H9 (cell line): ENCODE measurements at regions not wholly inside any gene's neighbourhood (a gene's known extent, or its start where the extent isn't known, plus 50 kb on each side); places are given as distances from the start of the nearest gene placed in this dataset.

Experiments used
- DNase-seq: peaks from one replicate; pipeline ENCODE4 v3.0.0-alpha.2; 2017
- H2AFZ ChIP-seq: one replicate; pipeline ENCODE4 v1.6.1; 2013; ENCODE audit warnings: mild to moderate bottlenecking, low read length, control low read depth, moderate library complexity
- H2AK5ac ChIP-seq: 2 replicates; pipeline ENCODE4 v1.6.1; 2013; ENCODE audit warnings: low read length, control low read depth, mixed read lengths; ENCODE audit not compliant: insufficient read length
- H2BK120ac ChIP-seq: one replicate; pipeline ENCODE4 v1.6.1; 2013; ENCODE audit warnings: low read depth, mild to moderate bottlenecking, low read length, control low read depth, inconsistent platforms; ENCODE audit not compliant: poor library complexity, severe bottlenecking
- H2BK12ac ChIP-seq: 2 replicates; pipeline ENCODE4 v1.6.1; 2013; ENCODE audit warnings: low read length, control low read depth, mixed read lengths, low read depth; ENCODE audit not compliant: insufficient read length
- H2BK15ac ChIP-seq: 2 replicates; pipeline ENCODE4 v1.6.1; 2013; ENCODE audit warnings: low read depth, low read length, control low read depth
- H2BK20ac ChIP-seq: one replicate; pipeline ENCODE4 v1.6.1; 2013; ENCODE audit warnings: low read depth, mild to moderate bottlenecking, low read length, control low read depth, inconsistent platforms; ENCODE audit not compliant: poor library complexity, severe bottlenecking
- H2BK5ac ChIP-seq: 2 replicates; pipeline ENCODE4 v1.6.1; 2013; ENCODE audit warnings: low read length, control low read depth, mixed read lengths; ENCODE audit not compliant: insufficient read length
- H3K14ac ChIP-seq: 2 replicates; pipeline ENCODE4 v1.6.1; 2013; ENCODE audit warnings: low read length, control low read depth; ENCODE audit not compliant: insufficient read depth
- H3K18ac ChIP-seq: 2 replicates; pipeline ENCODE4 v1.6.1; 2013; ENCODE audit warnings: low read depth, mild to moderate bottlenecking, mixed read lengths, low read length, control low read depth; ENCODE audit not compliant: insufficient read length
- H3K23ac ChIP-seq: 2 replicates; pipeline ENCODE4 v1.6.1; 2013; ENCODE audit warnings: low read length, control low read depth, mixed read lengths, low read depth; ENCODE audit not compliant: insufficient read length
- H3K23me2 ChIP-seq: 2 replicates; pipeline ENCODE4 v1.6.1; 2013; ENCODE audit warnings: low read depth, mild to moderate bottlenecking, mixed read lengths, low read length, control low read depth; ENCODE audit not compliant: insufficient read length, poor library complexity, severe bottlenecking
- H3K27ac ChIP-seq: 2 replicates; pipeline ENCODE4 v1.5.1; 2013; ENCODE audit warnings: low read length, control low read depth, mixed read lengths, low read depth; ENCODE audit not compliant: insufficient read length
- H3K27me3 ChIP-seq: 2 replicates; pipeline ENCODE4 v1.6.1; 2013; ENCODE audit warnings: low read length, control low read depth, inconsistent platforms; ENCODE audit not compliant: insufficient read depth
- H3K4ac ChIP-seq: 2 replicates; pipeline ENCODE4 v1.6.1; 2013; ENCODE audit warnings: low read depth, mild to moderate bottlenecking, control low read depth, inconsistent platforms, low read length, moderate library complexity
- H3K4me1 ChIP-seq: 2 replicates; pipeline ENCODE4 v1.6.1; 2013; ENCODE audit warnings: low read length, control low read depth, inconsistent platforms; ENCODE audit not compliant: insufficient read depth
- H3K4me2 ChIP-seq: 2 replicates; pipeline ENCODE4 v1.6.1; 2013; ENCODE audit warnings: low read length, control low read depth, mixed read lengths; ENCODE audit not compliant: insufficient read length, insufficient read depth
- H3K56ac ChIP-seq: 2 replicates; pipeline ENCODE4 v1.6.1; 2013; ENCODE audit warnings: low read depth, mild to moderate bottlenecking, mixed read lengths, low read length, control low read depth; ENCODE audit not compliant: insufficient read length
- H3K79me1 ChIP-seq: 2 replicates; pipeline ENCODE4 v1.6.1; 2013; ENCODE audit warnings: low read depth, mild to moderate bottlenecking, moderate library complexity, low read length, control low read depth, inconsistent platforms; ENCODE audit not compliant: insufficient read depth, poor library complexity, severe bottlenecking
- H3K79me2 ChIP-seq: 2 replicates; pipeline ENCODE4 v1.6.1; 2013; ENCODE audit warnings: low read length, control low read depth, inconsistent platforms; ENCODE audit not compliant: insufficient read depth
- H3K9ac ChIP-seq: 2 replicates; pipeline ENCODE4 v1.6.1; 2013; ENCODE audit warnings: low read length, control low read depth, mixed read lengths; ENCODE audit not compliant: insufficient read length; ENCODE audit errors: extremely low read depth
- H3K9me3 ChIP-seq: one replicate; pipeline ENCODE4 v1.6.1; 2013; ENCODE audit warnings: low read depth, low read length, inconsistent platforms; ENCODE audit not compliant: control insufficient read depth
- H3T11ph ChIP-seq: one replicate; pipeline ENCODE4 v1.6.1; 2013; ENCODE audit warnings: mild to moderate bottlenecking, low read length, control low read depth, inconsistent platforms
- H4K20me1 ChIP-seq: one replicate; pipeline ENCODE4 v1.6.1; 2013; ENCODE audit not compliant: control insufficient read depth, insufficient read length, insufficient read depth
- H4K5ac ChIP-seq: 2 replicates; pipeline ENCODE4 v1.6.1; 2013; ENCODE audit warnings: low read depth, mild to moderate bottlenecking, mixed read lengths, low read length, control low read depth; ENCODE audit not compliant: insufficient read length
- H4K8ac ChIP-seq: replicated peaks from 2 replicates; pipeline ENCODE4 v1.6.1; 2013; ENCODE audit warnings: low read length, control low read depth, mixed read lengths, low read depth; ENCODE audit not compliant: insufficient read length
- H4K91ac ChIP-seq: 2 replicates; pipeline ENCODE4 v1.6.1; 2013; ENCODE audit warnings: low read depth, mild to moderate bottlenecking, moderate library complexity, mixed read lengths, low read length, control low read depth; ENCODE audit not compliant: insufficient read length
- H3K27ac Mint-ChIP-seq, 3 experiments: 2 replicates in 2 of 3; 3 replicates in 1 of 3; pipeline ENCODE4 v1.8.0; 2020 to 2021; ENCODE audit warnings: mixed read lengths in 3 of 3, mild to moderate bottlenecking in 1 of 3, moderate library complexity in 1 of 3
- H3K27me3 Mint-ChIP-seq: 2 replicates; pipeline ENCODE4 v1.8.0; 2021; ENCODE audit warnings: low read depth, mild to moderate bottlenecking, moderate library complexity, mixed read lengths
- H3K36me3 Mint-ChIP-seq, 3 experiments: 2 replicates in 2 of 3; 3 replicates in 1 of 3; pipeline ENCODE4 v1.8.0; 2020 to 2021; ENCODE audit warnings: low read depth in 3 of 3, mixed read lengths in 3 of 3; ENCODE audit not compliant: insufficient read depth in 1 of 3
- H3K4me1 Mint-ChIP-seq, 2 experiments: 2 replicates each; pipeline ENCODE4 v1.8.0; 2020; ENCODE audit warnings: mixed read lengths in 2 of 2
- H3K4me3 Mint-ChIP-seq, 2 experiments: 2 replicates in 1 of 2; 3 replicates in 1 of 2; pipeline ENCODE4 v1.8.0; 2020 to 2021; ENCODE audit warnings: mild to moderate bottlenecking in 2 of 2, mixed read lengths in 2 of 2, moderate library complexity in 1 of 2
- H3K9me3 Mint-ChIP-seq, 2 experiments: 2 replicates in 1 of 2; 3 replicates in 1 of 2; pipeline ENCODE4 v1.8.0; 2020; ENCODE audit warnings: mild to moderate bottlenecking in 2 of 2, mixed read lengths in 2 of 2, moderate library complexity in 1 of 2
- CTCF ChIP-seq: fragments of 200-600 bp; sonication (generic); conservative IDR thresholded peaks from 3 replicates; pipeline ENCODE4 v1.8.0; 2021; ENCODE audit warnings: antibody characterized with exemption, mild to moderate bottlenecking
- WGBS: extraction: QIAGEN DNeasy Blood & Tissue Kit; methylation state at CpG from one replicate; pipeline ENCODE4 v1.1.7; 2013; ENCODE audit warnings: missing lambda C conversion rate, low lambda C conversion rate, mixed read lengths; ENCODE audit not compliant: insufficient read length; ENCODE audit errors: extremely low coverage; 5-methylcytosine and 5-hydroxymethylcytosine counted together

- Histone ChIP-seq H3K9ac (no peak overlapping the region), H3K4me2 (no peak overlapping the region), H3K23me2 (no peaks in the 10 kb centered on the region), H3K14ac (no peak overlapping the region), H3K56ac (no peak overlapping the region), H2BK120ac (no peak overlapping the region), H3K23ac (no peak overlapping the region), H2BK15ac (no peak overlapping the region), H4K20me1 (no peaks in the 10 kb centered on the region), H3K4me1 (no peaks in the 10 kb centered on the region), H2BK5ac (no peak overlapping the region), H2BK20ac (no peak overlapping the region), H2AK5ac (no peak overlapping the region), H3K79me2 (no peaks in the 10 kb centered on the region), H2BK12ac (no peak overlapping the region), H3K4ac (no peak overlapping the region), H4K8ac (no peak overlapping the region), H3K27ac (no peak overlapping the region), H3K18ac (no peak overlapping the region), H3T11ph (no peak overlapping the region), H2AFZ (no peak overlapping the region), H4K5ac (no peak overlapping the region), H3K79me1 (no peaks in the 10 kb centered on the region), H4K91ac (no peak overlapping the region), H3K27me3 (no peaks in the 10 kb centered on the region), H3K9me3 (no peaks in the 10 kb centered on the region)
- Mint-ChIP-seq H3K9me3 (no peaks in the 10 kb centered on the region), H3K27me3 (no peaks in the 10 kb centered on the region), H3K27ac (no peak overlapping the region), H3K36me3 (no peaks in the 10 kb centered on the region; a peak in 1 of 7 replicates), H3K4me1 (no peaks in the 10 kb centered on the region), H3K4me3 (no peak overlapping the region)
- no peak for TF ChIP-seq CTCF
- no CpG with 5 or more reads among the region's 2 CpGs for WGBS
- no peak for DNase-seq
These were observed 229.2 kb upstream of the MME start for GRCh38 chr3:154850921-154851320.
